Activated CD8-positive, alpha-beta T cell treated with anti-CD3 and anti-CD28 coated beads for 36 hours (primary cell): ENCODE measurements at regions not wholly inside any gene's neighbourhood (a gene's known extent, or its start where the extent isn't known, plus 50 kb on each side); places are given as distances from the start of the nearest gene placed in this dataset.

Experiments used
- ATAC-seq: fragments of 200-7000 bp; cut with Tn5 transposase; one replicate; pipeline ENCODE4 v1.10.0; 2021; ENCODE audit warnings: mild to moderate bottlenecking, moderate library complexity
- CTCF ChIA-PET: fragments of 350-600 bp; sonication (Branson Sonifier 250); formaldehyde crosslinking; loops from one replicate; lab custom pipeline; 2021; ENCODE audit warnings: antibody characterized with exemption; lab: Charles Lee
- POLR2A ChIA-PET: fragments of 350-600 bp; sonication (Branson Sonifier 250); formaldehyde crosslinking; loops from one replicate; lab custom pipeline; 2021; ENCODE audit warnings: antibody characterized with exemption; lab: Charles Lee
- DNase-seq: peaks from one replicate; pipeline ENCODE4 v3.0.0-alpha.2; 2020
- H3K27ac Mint-ChIP-seq: one replicate; pipeline ENCODE4 v1.8.0; 2021; ENCODE audit warnings: mild to moderate bottlenecking, mixed read lengths
- H3K27me3 Mint-ChIP-seq: one replicate; pipeline ENCODE4 v1.8.0; 2021; ENCODE audit warnings: mixed read lengths
- H3K36me3 Mint-ChIP-seq: one replicate; pipeline ENCODE4 v1.8.0; 2021; ENCODE audit warnings: low read depth, mixed read lengths
- H3K4me1 Mint-ChIP-seq: one replicate; pipeline ENCODE4 v1.8.0; 2021; ENCODE audit warnings: low read depth, mixed read lengths
- H3K4me3 Mint-ChIP-seq: one replicate; pipeline ENCODE4 v1.8.0; 2021; ENCODE audit warnings: mild to moderate bottlenecking, moderate library complexity, mixed read lengths
- H3K9me3 Mint-ChIP-seq: one replicate; pipeline ENCODE4 v1.8.0; 2021; ENCODE audit warnings: mixed read lengths
- intact Hi-C: fragments of 100-400 bp; cut with micrococcal nuclease; formaldehyde crosslinking; loops from one replicate; pipeline ENCODE4 v1.10.0; 2022
- TF ChIP-seq, protein P1 (sequence below): fragments of 200-600 bp; IDR thresholded peaks from one replicate; pipeline ENCODE4 v1.8.0; 2022; ENCODE audit warnings: antibody characterized with exemption, mild to moderate bottlenecking

GRCh38 chr20:37579106-37579505 lies 51.4 kb upstream of the BLCAP start:
- ChIA-PET CTCF (no interaction called here), POLR2A (no interaction called here)
- H3K4me1 Mint-ChIP-seq = no peaks in the 10 kb centered on the region
- no peak overlapping the region for H3K27ac Mint-ChIP-seq
- intact Hi-C loops = no loop called here
- DNase-seq = no peak
- ATAC-seq = no peak
- H3K4me3 Mint-ChIP-seq = no peak overlapping the region
- no peaks in the 10 kb centered on the region for H3K9me3 Mint-ChIP-seq
- peaks cover 13% of the 10 kb centered on the region for H3K27me3 Mint-ChIP-seq
- TF ChIP-seq, protein P1, sequence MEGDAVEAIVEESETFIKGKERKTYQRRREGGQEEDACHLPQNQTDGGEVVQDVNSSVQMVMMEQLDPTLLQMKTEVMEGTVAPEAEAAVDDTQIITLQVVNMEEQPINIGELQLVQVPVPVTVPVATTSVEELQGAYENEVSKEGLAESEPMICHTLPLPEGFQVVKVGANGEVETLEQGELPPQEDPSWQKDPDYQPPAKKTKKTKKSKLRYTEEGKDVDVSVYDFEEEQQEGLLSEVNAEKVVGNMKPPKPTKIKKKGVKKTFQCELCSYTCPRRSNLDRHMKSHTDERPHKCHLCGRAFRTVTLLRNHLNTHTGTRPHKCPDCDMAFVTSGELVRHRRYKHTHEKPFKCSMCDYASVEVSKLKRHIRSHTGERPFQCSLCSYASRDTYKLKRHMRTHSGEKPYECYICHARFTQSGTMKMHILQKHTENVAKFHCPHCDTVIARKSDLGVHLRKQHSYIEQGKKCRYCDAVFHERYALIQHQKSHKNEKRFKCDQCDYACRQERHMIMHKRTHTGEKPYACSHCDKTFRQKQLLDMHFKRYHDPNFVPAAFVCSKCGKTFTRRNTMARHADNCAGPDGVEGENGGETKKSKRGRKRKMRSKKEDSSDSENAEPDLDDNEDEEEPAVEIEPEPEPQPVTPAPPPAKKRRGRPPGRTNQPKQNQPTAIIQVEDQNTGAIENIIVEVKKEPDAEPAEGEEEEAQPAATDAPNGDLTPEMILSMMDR = no peak
- no peaks in the 10 kb centered on the region for H3K36me3 Mint-ChIP-seq

GRCh38 chr20:37577981-37578380 lies 50.3 kb upstream of the BLCAP start:
- CTCF ChIA-PET = no interaction called here
- peaks cover 17% of the 10 kb centered on the region for H3K27me3 Mint-ChIP-seq
- no peaks in the 10 kb centered on the region for H3K9me3 Mint-ChIP-seq

More at GRCh38 chr20:37577981-37578380, 50.3 kb upstream of the BLCAP start:
- no peak for DNase-seq
- POLR2A ChIA-PET = no interaction called here
- Mint-ChIP-seq H3K27ac (no peak overlapping the region), H3K36me3 (no peaks in the 10 kb centered on the region), H3K4me1 (no peaks in the 10 kb centered on the region), H3K4me3 (no peak overlapping the region)
- intact Hi-C loops = no loop called here
- ATAC-seq = no peak
- TF ChIP-seq, protein P1 = no peak
